A673 (cell line): ENCODE measurements at regions not wholly inside any gene's neighbourhood (a gene's known extent, or its start where the extent isn't known, plus 50 kb on each side); places are given as distances from the start of the nearest gene placed in this dataset.

Experiments
- CTCF ChIP-seq: fragments of 300-800, 200-600 bp; sonication (generic); conservative IDR thresholded peaks from 2 replicates; pipeline ENCODE4 v1.5.1; 2017; ENCODE audit warnings: low read depth, mild to moderate bottlenecking, antibody characterized with exemption, low read length, moderate library complexity, mixed read lengths
- EZH2 ChIP-seq: fragments of 200-600 bp; sonication (generic); IDR thresholded peaks from 2 replicates; pipeline ENCODE4 v1.6.1; 2017; ENCODE audit warnings: borderline replicate concordance, low read depth, mild to moderate bottlenecking, mixed read lengths, antibody characterized with exemption, low read length; ENCODE audit not compliant: poor library complexity, severe bottlenecking

GRCh38 chr5:100644776-100645175 lies 109.6 kb downstream of the FAM174A start:
- TF ChIP-seq CTCF: no peak
- no peak for TF ChIP-seq EZH2
